Epithelial cell of proximal tubule (primary cell): ENCODE measurements at regions not wholly inside any gene's neighbourhood (a gene's known extent, or its start where the extent isn't known, plus 50 kb on each side); places are given as distances from the start of the nearest gene placed in this dataset.

Experiments used
- DNase-seq: peaks from one replicate; pipeline ENCODE4 v3.0.0-alpha.2; 2011; ENCODE audit warnings: low read depth
- H3K4me3 ChIP-seq: 2 replicates; pipeline ENCODE4 v1.5.1; 2011; ENCODE audit warnings: low read depth, mild to moderate bottlenecking, low read length
- CTCF ChIP-seq: conservative IDR thresholded peaks from 2 replicates; pipeline ENCODE4 v1.5.1; 2012; ENCODE audit warnings: low read depth, mild to moderate bottlenecking, low read length

GRCh38 chr2:71858071-71858470, 289.6 kb downstream of the CYP26B1 start:
- no peak for DNase-seq
- TF ChIP-seq CTCF: no peak
- no peak overlapping the region for H3K4me3 ChIP-seq

GRCh38 chr2:71857636-71858035, 290.0 kb downstream of the CYP26B1 start:
- TF ChIP-seq CTCF: no peak
- DNase-seq: no peak
- H3K4me3 ChIP-seq: no peak overlapping the region

- no peak overlapping the region for H3K4me3 ChIP-seq
- no peak for DNase-seq
- no peak for TF ChIP-seq CTCF
Measured at GRCh38 chr2:71856773-71857525, 290.7 kb downstream of the CYP26B1 start.

GRCh38 chr2:71853858-71854257, 293.8 kb downstream of the CYP26B1 start:
- no peak for DNase-seq
- TF ChIP-seq CTCF: no peak
- H3K4me3 ChIP-seq: no peak overlapping the region

GRCh38 chr2:71852141-71852711, 295.4 kb downstream of the CYP26B1 start:
- no peak for TF ChIP-seq CTCF
- DNase-seq: no peak
- no peak overlapping the region for H3K4me3 ChIP-seq

- H3K4me3 ChIP-seq: no peak overlapping the region
- no peak for DNase-seq
- no peak for TF ChIP-seq CTCF
Measured at GRCh38 chr2:71851094-71851750, 296.4 kb downstream of the CYP26B1 start.
